OCI-LY7 (cell line): ENCODE measurements at regions not wholly inside any gene's neighbourhood (a gene's known extent, or its start where the extent isn't known, plus 50 kb on each side); places are given as distances from the start of the nearest gene placed in this dataset.

Experiments used
- BruUV-seq: library from RNA; stranded (reverse); fragments of 400-500 nt; replicated peaks from 2 replicates; lab custom pipeline; 2021; lab: Mats Ljungman, UMichigan
- CTCF ChIA-PET: fragments of 300-600 bp; sonication (Branson Sonifier 250); formaldehyde crosslinking; loops from one replicate; lab custom pipeline; 2022; ENCODE audit warnings: antibody characterized with exemption; ENCODE audit not compliant: unreplicated experiment; lab: Charles Lee
- POLR2A ChIA-PET: fragments of 300-600 bp; sonication (Branson Sonifier 250); formaldehyde crosslinking; loops from one replicate; lab custom pipeline; 2022; ENCODE audit warnings: antibody characterized with exemption; lab: Charles Lee
- DNase-seq: peaks from one replicate; pipeline ENCODE4 v3.0.0-alpha.2; 2015; ENCODE audit warnings: low spot score
- H2AFZ ChIP-seq: fragments of 200-600 bp; sonication (generic), shearing (Covaris generic); 2 replicates; pipeline ENCODE4 v1.6.1; 2014; ENCODE audit warnings: mild to moderate bottlenecking, antibody characterized with exemption, low read length, moderate library complexity
- H3K27ac ChIP-seq: fragments of 200-600 bp; sonication (generic); 2 replicates; pipeline ENCODE4 v1.5.1; 2014; ENCODE audit warnings: mixed run types, low read depth, mild to moderate bottlenecking, moderate library complexity, low read length, inconsistent platforms; ENCODE audit not compliant: poor library complexity, severe bottlenecking
- H3K36me3 ChIP-seq: fragments of 200-600 bp; sonication (generic); 2 replicates; pipeline ENCODE4 v1.6.1; 2014; ENCODE audit warnings: mild to moderate bottlenecking, antibody characterized with exemption, low read length, moderate library complexity, mixed read lengths; ENCODE audit not compliant: insufficient read depth
- H3K4me1 ChIP-seq: fragments of 200-600 bp; sonication (generic); 2 replicates; pipeline ENCODE4 v1.5.1; 2014; ENCODE audit warnings: mild to moderate bottlenecking, low read length; ENCODE audit not compliant: insufficient read depth, poor library complexity, severe bottlenecking
- H3K4me2 ChIP-seq: fragments of 200-600 bp; sonication (generic); 2 replicates; pipeline ENCODE4 v1.6.1; 2014; ENCODE audit warnings: mild to moderate bottlenecking, low read length
- H3K4me3 ChIP-seq: fragments of 200-600 bp; sonication (generic); 2 replicates; pipeline ENCODE4 v1.5.1; 2014; ENCODE audit warnings: mild to moderate bottlenecking, low read depth, low read length; ENCODE audit not compliant: poor library complexity, severe bottlenecking
- H3K79me2 ChIP-seq: fragments of 200-600 bp; sonication (generic); 2 replicates; pipeline ENCODE4 v1.6.1; 2016; ENCODE audit warnings: low read depth, mild to moderate bottlenecking, low read length, moderate library complexity, mixed read lengths; ENCODE audit not compliant: insufficient read depth
- H3K9me2 ChIP-seq: fragments of 200-600 bp; sonication (generic); 2 replicates; pipeline ENCODE4 v1.6.1; 2016; ENCODE audit warnings: mild to moderate bottlenecking, low read length, mixed read lengths; ENCODE audit not compliant: insufficient read depth
- H3K9me3 ChIP-seq: fragments of 200-600 bp; sonication (generic); 2 replicates; pipeline ENCODE4 v1.6.1; 2014; ENCODE audit warnings: mild to moderate bottlenecking, mixed run types, low read length, mixed read lengths
- H4K20me1 ChIP-seq: fragments of 200-600 bp; sonication (generic); 2 replicates; pipeline ENCODE4 v1.6.1; 2014; ENCODE audit warnings: mild to moderate bottlenecking, antibody characterized with exemption, low read length, moderate library complexity, mixed read lengths; ENCODE audit not compliant: insufficient read depth
- EZH2phosphoT487 ChIP-seq: fragments of 200-600 bp; sonication (generic); IDR thresholded peaks from 2 replicates; pipeline ENCODE4 v1.6.1; 2018; ENCODE audit warnings: low read depth, borderline replicate concordance, mild to moderate bottlenecking, mixed run types, antibody characterized with exemption, low read length, moderate library complexity, mixed read lengths
- intact Hi-C: fragments of 100-400 bp; cut with micrococcal nuclease; formaldehyde crosslinking; loops from one replicate; pipeline ENCODE4 v1.10.0; 2022; ENCODE audit not compliant: unreplicated experiment
- TF ChIP-seq, protein P1 (sequence below): fragments of 200-600 bp; sonication (generic); conservative IDR thresholded peaks from 2 replicates; pipeline ENCODE4 v1.5.1; 2014; ENCODE audit warnings: mild to moderate bottlenecking, antibody characterized with exemption, low read length, moderate library complexity, mixed read lengths

DNA sequence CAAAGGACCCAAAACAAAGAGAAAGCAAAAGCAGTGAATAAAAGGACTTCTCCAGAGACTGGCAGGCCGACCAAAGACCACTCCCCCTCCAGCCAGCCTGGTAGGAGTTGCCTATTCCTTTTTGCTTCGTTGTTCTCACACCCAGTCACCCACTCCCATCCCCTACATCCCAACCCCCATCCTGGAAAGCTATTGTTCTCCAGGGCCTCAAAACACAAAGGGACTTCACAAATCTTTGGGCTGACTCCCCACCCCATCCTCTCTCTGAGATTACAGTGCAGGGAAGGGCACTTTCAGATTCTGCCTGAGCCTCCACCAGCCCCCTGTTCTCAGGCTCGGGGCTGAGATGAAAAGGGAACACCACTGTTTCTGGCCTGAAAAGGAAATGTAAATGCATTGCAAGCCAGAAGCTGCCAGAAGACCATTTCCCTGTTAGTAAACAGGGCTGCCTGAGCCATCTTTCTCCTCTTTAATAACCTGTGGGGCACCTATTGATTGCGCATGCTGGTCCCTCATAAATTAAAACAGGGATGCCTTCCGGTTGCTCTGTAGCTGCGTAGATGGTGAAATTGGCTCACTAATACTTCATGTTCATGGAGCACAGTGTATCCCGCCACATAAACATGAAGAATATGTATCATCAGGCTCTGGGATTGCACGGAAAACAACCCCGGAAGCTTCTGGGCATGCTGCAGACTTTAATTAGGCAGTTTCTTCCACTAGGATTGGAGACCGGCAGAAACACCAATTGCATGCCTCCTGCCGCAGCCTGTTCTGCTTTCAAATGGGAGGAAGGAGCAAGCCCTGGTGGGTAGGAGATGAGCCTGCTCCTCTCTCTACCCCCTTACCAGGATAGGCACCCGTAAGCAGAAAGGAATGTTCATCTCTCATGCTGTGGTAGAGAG is 130.3 kb upstream of the FUT8 start:
- no peaks in the 10 kb centered on the region for H3K9me2 ChIP-seq
- H3K79me2 ChIP-seq, result no peaks in the 10 kb centered on the region
- ChIA-PET POLR2A (interaction anchor here (1.0 to 12.5 kb wide), 8 partner anchors 21 to 147 kb away, joined by 3 to 160 read pairs (median 4); partner anchors contain the start of gene FUT8), CTCF (interaction anchor here (0.8 to 1.1 kb wide), 3 partner anchors 39 to 67 kb away, joined by 3 to 4 read pairs (median 3); no protein-coding TSS in a partner anchor)
- H2AFZ ChIP-seq, result peak overlapping the region; percentile 90
- H3K4me3 ChIP-seq, result peak overlapping the region; percentile 34
- no peaks in the 10 kb centered on the region for H3K9me3 ChIP-seq
- H3K4me1 ChIP-seq, result peaks cover 55% of the 10 kb centered on the region
- H3K36me3 ChIP-seq, result no peaks in the 10 kb centered on the region
- peak overlapping the region; percentile 71 for H3K4me2 ChIP-seq
- no peak for TF ChIP-seq EZH2phosphoT487
- TF ChIP-seq, protein P1, sequence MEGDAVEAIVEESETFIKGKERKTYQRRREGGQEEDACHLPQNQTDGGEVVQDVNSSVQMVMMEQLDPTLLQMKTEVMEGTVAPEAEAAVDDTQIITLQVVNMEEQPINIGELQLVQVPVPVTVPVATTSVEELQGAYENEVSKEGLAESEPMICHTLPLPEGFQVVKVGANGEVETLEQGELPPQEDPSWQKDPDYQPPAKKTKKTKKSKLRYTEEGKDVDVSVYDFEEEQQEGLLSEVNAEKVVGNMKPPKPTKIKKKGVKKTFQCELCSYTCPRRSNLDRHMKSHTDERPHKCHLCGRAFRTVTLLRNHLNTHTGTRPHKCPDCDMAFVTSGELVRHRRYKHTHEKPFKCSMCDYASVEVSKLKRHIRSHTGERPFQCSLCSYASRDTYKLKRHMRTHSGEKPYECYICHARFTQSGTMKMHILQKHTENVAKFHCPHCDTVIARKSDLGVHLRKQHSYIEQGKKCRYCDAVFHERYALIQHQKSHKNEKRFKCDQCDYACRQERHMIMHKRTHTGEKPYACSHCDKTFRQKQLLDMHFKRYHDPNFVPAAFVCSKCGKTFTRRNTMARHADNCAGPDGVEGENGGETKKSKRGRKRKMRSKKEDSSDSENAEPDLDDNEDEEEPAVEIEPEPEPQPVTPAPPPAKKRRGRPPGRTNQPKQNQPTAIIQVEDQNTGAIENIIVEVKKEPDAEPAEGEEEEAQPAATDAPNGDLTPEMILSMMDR, result no peak
- H4K20me1 ChIP-seq, result no peaks in the 10 kb centered on the region
- peak overlapping the region; percentile 51 for H3K27ac ChIP-seq
- intact Hi-C loops, result loop anchor here (10.0 kb wide), 3 partner anchors 323 to 683 kb away; no protein-coding TSS in a partner anchor
- no TSS peak for BruUV-seq
- DNase-seq, result peak; percentile 58

DNA sequence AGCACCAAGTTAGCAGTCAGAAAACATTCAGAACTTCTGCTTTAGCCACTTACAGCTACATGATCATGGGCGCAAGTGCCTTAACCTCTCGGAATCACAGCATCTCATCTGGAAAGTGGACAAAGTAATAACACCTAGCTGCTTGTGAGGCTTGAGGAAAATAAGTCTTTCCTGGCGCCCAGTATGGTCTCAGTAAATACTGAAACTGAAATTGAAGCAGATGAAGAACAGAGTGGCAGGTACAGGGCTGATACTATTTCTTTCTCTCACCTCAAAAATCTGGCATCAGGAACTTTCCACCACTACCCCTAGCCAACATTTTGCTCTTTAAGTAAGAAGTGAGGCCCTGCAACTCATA is 129.7 kb upstream of the FUT8 start:
- Histone ChIP-seq H3K4me1 (peaks cover 62% of the 10 kb centered on the region), H3K79me2 (peaks cover under 1% of the 10 kb centered on the region; the same call in 1 of the 2 replicates), H4K20me1 (no peaks in the 10 kb centered on the region), H3K9me3 (no peaks in the 10 kb centered on the region), H3K4me2 (peak overlapping the region; percentile 71), H3K4me3 (peak overlapping the region; percentile 31), H3K36me3 (no peaks in the 10 kb centered on the region), H3K27ac (peak overlapping the region; percentile 51), H2AFZ (peak overlapping the region; percentile 90), H3K9me2 (no peaks in the 10 kb centered on the region)
- no TSS peak for BruUV-seq
- intact Hi-C loops, result loop anchor here (10.0 kb wide), 3 partner anchors 322 to 682 kb away; no protein-coding TSS in a partner anchor
- POLR2A ChIA-PET, result interaction anchor here (0.5 to 12.5 kb wide), 6 partner anchors 20 to 130 kb away, joined by 3 to 160 read pairs (median 4); partner anchors contain the start of gene FUT8
- TF ChIP-seq, protein P1, result no peak
- no peak for TF ChIP-seq EZH2phosphoT487
- peak; percentile 29 for DNase-seq
- CTCF ChIA-PET, result interaction anchor here (0.8 to 1.1 kb wide), 3 partner anchors 39 to 67 kb away, joined by 3 to 4 read pairs (median 3); no protein-coding TSS in a partner anchor
